BJ (cell line): ENCODE measurements at regions not wholly inside any gene's neighbourhood (a gene's known extent, or its start where the extent isn't known, plus 50 kb on each side); places are given as distances from the start of the nearest gene placed in this dataset.
"Not testable (repeated sequence)": the region's sequence is repeated elsewhere in the genome, so short reads cannot be mapped to it uniquely, and the experiment has no call there.

ENCODE experiments used
- CTCF ChIA-PET: fragments of 350-600 bp; formaldehyde crosslinking; extraction: SDS; loops from one replicate; lab custom pipeline; 2021; ENCODE audit warnings: antibody characterized with exemption, inconsistent platforms; lab: Yijun Ruan, JAX
- POLR2A ChIA-PET: fragments of 300-600 bp; sonication (Branson Sonifier 250); formaldehyde crosslinking; extraction: SDS; loops from one replicate; lab custom pipeline; 2021; ENCODE audit warnings: antibody characterized with exemption; lab: Charles Lee
- DNase-seq: peaks from one replicate; pipeline ENCODE4 v3.0.0-alpha.2; 2011; ENCODE audit warnings: low read depth
- H3K27me3 ChIP-seq: 2 replicates; pipeline ENCODE4 v1.6.0; 2011; ENCODE audit warnings: low read length; ENCODE audit not compliant: control insufficient read depth, insufficient read depth
- H3K36me3 ChIP-seq: 2 replicates; pipeline ENCODE4 v1.5.1; 2011; ENCODE audit warnings: low read length; ENCODE audit not compliant: control insufficient read depth, insufficient read depth
- H3K4me3 ChIP-seq: 2 replicates; pipeline ENCODE4 v1.5.1; 2011; ENCODE audit warnings: low read depth, mild to moderate bottlenecking, control low read depth, low read length
- TF ChIP-seq, protein P1 (sequence below): IDR thresholded peaks from 2 replicates; pipeline ENCODE4 v1.5.1; 2011; ENCODE audit warnings: low read depth, mild to moderate bottlenecking, control low read depth, inconsistent platforms, low read length, moderate library complexity; ENCODE audit not compliant: insufficient read depth

DNA sequence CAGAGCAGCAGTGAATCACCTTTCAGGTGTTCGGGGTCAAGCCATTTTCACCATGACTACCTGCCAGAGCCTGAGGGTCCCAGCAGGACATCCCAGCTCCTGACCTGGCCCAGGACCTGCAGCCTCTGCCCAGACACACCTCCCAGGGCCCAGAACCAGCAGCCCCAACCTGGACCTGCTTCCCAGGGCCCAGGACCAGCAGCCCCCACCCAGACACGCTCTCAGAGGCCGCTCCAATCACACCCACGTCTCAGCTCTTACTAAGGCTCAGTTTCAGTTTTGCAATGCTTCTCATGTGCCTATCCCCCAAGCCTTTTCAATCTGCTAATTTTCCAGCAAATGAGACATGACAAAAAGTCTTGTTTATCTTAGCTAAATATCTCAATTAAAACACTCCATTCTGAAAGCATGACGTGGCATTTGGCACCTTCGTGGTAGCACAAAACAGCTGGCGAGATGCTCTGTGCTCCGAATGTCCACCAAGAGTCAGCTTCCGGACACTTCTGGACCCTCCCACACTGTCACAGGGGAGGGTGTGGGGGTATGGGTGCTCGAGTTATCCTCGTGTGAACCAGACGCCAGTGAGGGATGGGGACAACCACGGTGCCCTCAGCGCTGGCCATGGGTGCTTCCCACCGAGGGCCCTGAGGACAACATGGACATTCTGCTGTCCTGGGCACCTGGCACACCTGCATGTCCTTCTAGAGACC is 253.2 kb downstream of the DLL1 start:
- Histone ChIP-seq H3K27me3 (no peaks in the 10 kb centered on the region), H3K4me3 (no peak overlapping the region), H3K36me3 (no peaks in the 10 kb centered on the region)
- POLR2A ChIA-PET, result no interaction called here
- CTCF ChIA-PET, result no interaction called here
- TF ChIP-seq, protein P1, sequence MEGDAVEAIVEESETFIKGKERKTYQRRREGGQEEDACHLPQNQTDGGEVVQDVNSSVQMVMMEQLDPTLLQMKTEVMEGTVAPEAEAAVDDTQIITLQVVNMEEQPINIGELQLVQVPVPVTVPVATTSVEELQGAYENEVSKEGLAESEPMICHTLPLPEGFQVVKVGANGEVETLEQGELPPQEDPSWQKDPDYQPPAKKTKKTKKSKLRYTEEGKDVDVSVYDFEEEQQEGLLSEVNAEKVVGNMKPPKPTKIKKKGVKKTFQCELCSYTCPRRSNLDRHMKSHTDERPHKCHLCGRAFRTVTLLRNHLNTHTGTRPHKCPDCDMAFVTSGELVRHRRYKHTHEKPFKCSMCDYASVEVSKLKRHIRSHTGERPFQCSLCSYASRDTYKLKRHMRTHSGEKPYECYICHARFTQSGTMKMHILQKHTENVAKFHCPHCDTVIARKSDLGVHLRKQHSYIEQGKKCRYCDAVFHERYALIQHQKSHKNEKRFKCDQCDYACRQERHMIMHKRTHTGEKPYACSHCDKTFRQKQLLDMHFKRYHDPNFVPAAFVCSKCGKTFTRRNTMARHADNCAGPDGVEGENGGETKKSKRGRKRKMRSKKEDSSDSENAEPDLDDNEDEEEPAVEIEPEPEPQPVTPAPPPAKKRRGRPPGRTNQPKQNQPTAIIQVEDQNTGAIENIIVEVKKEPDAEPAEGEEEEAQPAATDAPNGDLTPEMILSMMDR, result no peak
- no peak for DNase-seq

DNA sequence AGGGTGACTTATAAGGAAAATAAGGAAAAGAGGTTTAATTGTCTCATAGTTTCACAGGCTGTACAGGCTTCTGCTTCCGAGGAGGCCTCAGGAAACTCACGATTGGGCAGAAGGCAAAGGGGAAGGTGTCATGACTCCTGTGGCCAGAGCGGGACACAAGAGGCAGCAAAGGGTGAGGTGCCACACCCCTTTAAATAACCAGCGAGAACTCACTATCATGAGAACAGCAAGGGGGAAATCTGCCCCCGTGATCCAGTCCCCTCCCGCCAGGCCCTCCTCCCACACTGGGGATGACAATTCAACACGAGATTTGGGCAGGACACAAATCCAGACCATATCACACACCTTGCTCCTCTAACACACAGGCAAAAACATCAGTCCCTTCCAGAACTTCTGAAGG is 254.0 kb downstream of the DLL1 start:
- CTCF ChIA-PET, result no interaction called here
- no peak for DNase-seq

DNA sequence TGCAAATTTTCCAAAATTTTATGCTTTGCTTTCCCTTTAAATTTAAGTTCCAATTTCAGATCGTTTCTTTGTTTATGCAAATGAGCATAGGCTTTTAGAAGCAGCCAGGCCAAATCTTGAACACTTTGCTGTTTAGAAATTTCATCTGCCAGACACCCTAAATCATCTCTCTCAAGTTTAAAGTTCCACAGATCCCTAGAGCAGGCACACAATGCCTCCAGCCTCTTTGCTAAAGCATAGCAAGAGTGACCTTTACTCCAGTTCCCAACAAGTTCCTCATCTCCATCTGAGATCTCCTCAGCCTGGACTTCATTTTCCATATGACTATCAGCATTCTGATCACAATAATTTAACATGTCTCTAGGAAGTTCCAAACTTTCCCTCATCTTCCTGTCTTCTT is 254.5 kb downstream of the DLL1 start:
- POLR2A ChIA-PET, H3K36me3 ChIP-seq, H3K27me3 ChIP-seq, H3K4me3 ChIP-seq, DNase-seq, CTCF ChIA-PET: not testable (repeated sequence)

More for the DNA sequence above, 254.0 kb downstream of the DLL1 start:
- TF ChIP-seq, protein P1, result no peak
- H3K36me3 ChIP-seq, result no peaks in the 10 kb centered on the region
- no peak overlapping the region for H3K4me3 ChIP-seq
- POLR2A ChIA-PET, result no interaction called here
- H3K27me3 ChIP-seq, result no peaks in the 10 kb centered on the region

DNA sequence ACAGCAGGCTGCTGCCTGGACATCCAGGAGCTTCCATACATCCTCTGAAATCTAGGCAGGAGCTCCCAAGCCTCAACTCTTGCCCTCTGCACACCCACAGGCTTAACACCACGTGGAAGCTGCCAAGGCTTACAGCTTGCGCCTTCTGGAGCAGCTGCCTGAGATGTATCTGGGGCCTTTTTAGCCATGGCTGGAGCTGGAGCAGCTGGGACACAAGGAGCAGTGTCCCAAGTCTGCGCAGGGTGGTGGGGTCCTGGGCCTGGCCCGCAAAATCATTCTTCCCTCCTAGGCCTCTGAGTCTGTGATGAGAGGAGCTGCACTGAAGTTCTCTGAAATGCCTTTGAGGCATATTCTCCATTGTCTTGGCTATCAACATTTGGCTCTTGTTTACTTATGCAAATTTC is 255.0 kb downstream of the DLL1 start:
- ChIA-PET CTCF (no interaction called here), POLR2A (no interaction called here)
- Histone ChIP-seq H3K27me3 (no peaks in the 10 kb centered on the region), H3K4me3 (no peak overlapping the region), H3K36me3 (no peaks in the 10 kb centered on the region)
- TF ChIP-seq, protein P1, result no peak
- DNase-seq, result no peak

DNA sequence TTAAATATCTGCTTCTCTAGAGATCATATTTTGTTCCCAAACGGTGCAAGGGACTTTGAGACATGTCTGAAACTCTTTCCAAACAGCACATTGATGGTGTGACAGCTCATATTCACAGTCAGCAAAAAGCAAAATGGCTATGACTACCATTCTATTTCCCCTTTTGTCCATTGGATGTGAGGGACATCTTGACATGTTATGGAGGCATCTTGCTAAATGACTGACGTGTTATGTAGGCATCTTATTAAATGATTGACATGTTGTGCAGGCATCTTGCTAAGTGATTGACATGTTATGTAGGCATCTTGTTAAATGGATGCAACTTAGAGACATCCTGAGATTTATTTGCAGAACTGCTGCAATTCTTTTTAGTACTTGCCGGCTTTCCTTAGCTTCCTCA is 255.8 kb downstream of the DLL1 start:
- ChIA-PET CTCF (no interaction called here), POLR2A (no interaction called here)
- Histone ChIP-seq H3K4me3 (no peak overlapping the region), H3K27me3 (no peaks in the 10 kb centered on the region), H3K36me3 (no peaks in the 10 kb centered on the region)
- no peak for DNase-seq
- TF ChIP-seq, protein P1, result no peak

DNA sequence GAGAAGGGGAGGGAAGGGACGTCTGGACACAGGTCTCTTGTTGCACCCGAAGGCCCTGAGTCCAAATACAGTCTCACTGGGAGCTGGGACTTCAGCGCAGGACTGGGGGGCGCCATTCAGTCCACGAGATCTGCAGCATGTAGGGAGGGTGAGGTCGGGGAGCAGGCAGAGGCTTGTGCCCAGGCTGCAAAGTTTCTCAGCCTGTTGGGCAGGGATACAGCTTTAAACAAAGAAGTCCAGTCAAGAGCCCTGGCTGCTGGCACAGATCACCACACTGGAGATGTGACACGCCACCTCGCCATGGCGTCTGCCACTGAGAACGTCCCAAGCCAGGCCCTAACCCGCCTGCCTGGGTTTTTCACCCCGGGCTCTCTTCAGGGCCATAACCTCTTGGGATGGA is 256.6 kb downstream of the DLL1 start:
- TF ChIP-seq, protein P1, result no peak
- ChIA-PET CTCF (no interaction called here), POLR2A (no interaction called here)
- Histone ChIP-seq H3K36me3 (no peaks in the 10 kb centered on the region), H3K27me3 (no peaks in the 10 kb centered on the region), H3K4me3 (no peak overlapping the region)
- DNase-seq, result no peak
